ENCODE measurements at regions not wholly inside any gene's neighbourhood (a gene's known extent, or its start where the extent isn't known, plus 50 kb on each side); places are given as distances from the start of the nearest gene placed in this dataset.

DNA sequence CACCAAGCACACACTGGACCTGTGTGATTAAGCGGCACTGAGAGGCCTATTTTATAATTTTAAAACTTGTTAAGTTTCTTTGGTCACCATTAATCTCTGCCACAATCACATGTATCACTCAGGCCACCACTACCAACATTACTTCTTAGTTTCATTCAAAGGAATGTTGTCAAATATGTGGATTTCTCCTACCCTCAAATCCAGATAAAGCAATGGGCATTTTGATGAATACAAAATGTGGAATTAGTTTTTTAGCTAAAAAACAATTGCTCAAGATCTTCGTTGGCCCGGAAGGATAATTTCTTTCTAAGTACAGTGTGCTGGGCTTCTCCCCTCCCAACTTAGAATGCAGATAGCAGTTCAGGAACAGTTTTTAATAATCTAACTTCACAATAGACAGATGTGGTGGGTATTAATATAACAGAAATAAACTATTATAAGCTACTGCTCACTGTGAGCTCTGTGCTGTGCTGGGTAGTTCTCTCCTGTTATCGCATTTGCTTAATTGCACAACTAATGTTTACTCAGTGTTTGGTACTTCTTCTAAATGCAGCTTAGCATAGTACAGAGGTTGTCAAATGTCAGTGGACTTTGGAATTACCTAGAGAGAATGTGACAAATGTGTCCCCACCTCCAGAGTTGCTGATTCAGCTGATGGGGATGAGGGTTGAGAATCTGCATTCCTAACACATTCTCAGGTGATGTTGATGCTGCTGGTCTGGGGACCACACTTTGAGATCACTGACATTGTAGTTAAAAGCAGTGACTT, 266.7 kb upstream of the AMIGO2 start:
- no peak for TF ChIP-seq ZNF724P (CRISPR knock-in tag; IDR thresholded peaks at IDR 0.05; ENCODE audit: borderline replicate concordance)
- peak; percentile 71; a peak in 3 of 4 replicates for TF ChIP-seq NR2F1 (CRISPR knock-in tag; IDR thresholded peaks at IDR 0.05)
- no peak for TF ChIP-seq ZFP82 (CRISPR knock-in tag; IDR thresholded peaks at IDR 0.05; ENCODE audit: borderline replicate concordance)
- TF ChIP-seq PTBP1 (IDR thresholded peaks at IDR 0.05; ENCODE audit: low read depth, low read length, poor library complexity, severe bottlenecking), result no peak
- TF ChIP-seq ZNF720 (CRISPR knock-in tag; IDR thresholded peaks at IDR 0.05), result no peak
- no peak for TF ChIP-seq SRF (IDR thresholded peaks at IDR 0.05; ENCODE audit: low read depth, low read length)
- TF ChIP-seq MTF2 (CRISPR knock-in tag; IDR thresholded peaks at IDR 0.05; ENCODE audit: borderline replicate concordance), result no peak
- TF ChIP-seq, protein P1, sequence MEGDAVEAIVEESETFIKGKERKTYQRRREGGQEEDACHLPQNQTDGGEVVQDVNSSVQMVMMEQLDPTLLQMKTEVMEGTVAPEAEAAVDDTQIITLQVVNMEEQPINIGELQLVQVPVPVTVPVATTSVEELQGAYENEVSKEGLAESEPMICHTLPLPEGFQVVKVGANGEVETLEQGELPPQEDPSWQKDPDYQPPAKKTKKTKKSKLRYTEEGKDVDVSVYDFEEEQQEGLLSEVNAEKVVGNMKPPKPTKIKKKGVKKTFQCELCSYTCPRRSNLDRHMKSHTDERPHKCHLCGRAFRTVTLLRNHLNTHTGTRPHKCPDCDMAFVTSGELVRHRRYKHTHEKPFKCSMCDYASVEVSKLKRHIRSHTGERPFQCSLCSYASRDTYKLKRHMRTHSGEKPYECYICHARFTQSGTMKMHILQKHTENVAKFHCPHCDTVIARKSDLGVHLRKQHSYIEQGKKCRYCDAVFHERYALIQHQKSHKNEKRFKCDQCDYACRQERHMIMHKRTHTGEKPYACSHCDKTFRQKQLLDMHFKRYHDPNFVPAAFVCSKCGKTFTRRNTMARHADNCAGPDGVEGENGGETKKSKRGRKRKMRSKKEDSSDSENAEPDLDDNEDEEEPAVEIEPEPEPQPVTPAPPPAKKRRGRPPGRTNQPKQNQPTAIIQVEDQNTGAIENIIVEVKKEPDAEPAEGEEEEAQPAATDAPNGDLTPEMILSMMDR (CRISPR knock-in tag; IDR thresholded peaks at IDR 0.05), result no peak
- no peak for TF ChIP-seq SMARCE1 (IDR thresholded peaks at IDR 0.05; ENCODE audit: borderline replicate concordance)
- TF ChIP-seq, protein P2, sequence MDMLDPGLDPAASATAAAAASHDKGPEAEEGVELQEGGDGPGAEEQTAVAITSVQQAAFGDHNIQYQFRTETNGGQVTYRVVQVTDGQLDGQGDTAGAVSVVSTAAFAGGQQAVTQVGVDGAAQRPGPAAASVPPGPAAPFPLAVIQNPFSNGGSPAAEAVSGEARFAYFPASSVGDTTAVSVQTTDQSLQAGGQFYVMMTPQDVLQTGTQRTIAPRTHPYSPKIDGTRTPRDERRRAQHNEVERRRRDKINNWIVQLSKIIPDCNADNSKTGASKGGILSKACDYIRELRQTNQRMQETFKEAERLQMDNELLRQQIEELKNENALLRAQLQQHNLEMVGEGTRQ (IDR thresholded peaks at IDR 0.05; ENCODE audit: low read depth, low read length), result no peak
- TF ChIP-seq, protein P2 (CRISPR knock-in tag; IDR thresholded peaks at IDR 0.05; ENCODE audit: borderline replicate concordance), result no peak

Measured in HepG2 (cell line).